Neural crest cell (in vitro differentiated cells): ENCODE measurements at regions not wholly inside any gene's neighbourhood (a gene's known extent, or its start where the extent isn't known, plus 50 kb on each side); places are given as distances from the start of the nearest gene placed in this dataset.

Experiments used
- DNase-seq: peaks from one replicate; pipeline ENCODE4 v3.0.0; 2021; ENCODE audit warnings: low read depth, mixed read lengths, low spot score
- H3K27ac Mint-ChIP-seq: one replicate; pipeline ENCODE4 v1.8.0; 2021; ENCODE audit warnings: mild to moderate bottlenecking, mixed read lengths; ENCODE audit not compliant: unreplicated experiment
- H3K27me3 Mint-ChIP-seq: 2 replicates; pipeline ENCODE4 v1.8.0; 2021; ENCODE audit warnings: low read depth, mild to moderate bottlenecking, mixed read lengths
- H3K36me3 Mint-ChIP-seq: 2 replicates; pipeline ENCODE4 v1.8.0; 2021; ENCODE audit warnings: low read depth, mild to moderate bottlenecking, mixed read lengths
- H3K4me1 Mint-ChIP-seq: 2 replicates; pipeline ENCODE4 v1.8.0; 2021; ENCODE audit warnings: mixed read lengths
- H3K4me3 Mint-ChIP-seq: one replicate; pipeline ENCODE4 v1.8.0; 2021; ENCODE audit warnings: mild to moderate bottlenecking, mixed read lengths
- H3K9me3 Mint-ChIP-seq: 2 replicates; pipeline ENCODE4 v1.8.0; 2021; ENCODE audit warnings: mixed read lengths
- TF ChIP-seq, protein P1 (sequence below): fragments of 200-600 bp; sonication (generic); conservative IDR thresholded peaks from 2 replicates; pipeline ENCODE4 v1.5.0; 2021; ENCODE audit warnings: antibody characterized with exemption, mild to moderate bottlenecking

DNA sequence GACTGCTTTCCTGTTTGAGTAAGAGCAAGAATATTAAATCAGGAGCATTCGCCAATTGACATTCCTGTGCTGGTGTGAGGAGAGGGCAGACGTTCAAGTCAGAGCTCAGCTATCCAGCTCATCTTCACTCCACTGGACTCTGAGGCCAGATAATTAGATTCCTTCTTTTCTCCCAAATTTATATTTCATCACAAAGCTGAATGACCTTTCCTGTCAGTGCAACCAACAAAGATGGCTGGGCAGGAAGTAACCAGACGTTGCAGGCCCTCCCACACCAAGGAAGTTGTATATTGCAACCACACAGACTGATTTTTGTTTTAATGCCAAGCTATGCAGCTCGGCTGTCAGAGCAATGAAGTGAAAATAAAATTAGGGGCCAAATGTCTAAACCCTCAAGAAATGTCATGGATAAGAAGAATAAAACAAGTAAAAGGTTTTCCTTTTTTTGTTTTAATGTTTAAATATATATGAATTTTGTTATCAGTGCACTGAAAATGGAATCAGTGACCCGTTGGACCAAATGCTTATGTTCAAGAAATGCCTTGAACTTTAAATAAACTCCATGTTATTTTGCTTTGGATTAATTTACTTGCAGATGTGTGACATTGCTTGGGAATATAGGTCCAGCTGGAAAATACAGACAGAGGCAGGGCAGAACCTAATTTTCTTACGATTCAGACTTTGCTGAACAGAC lies 578.9 kb upstream of the FAT1 start:
- no peak overlapping the region for H3K4me3 Mint-ChIP-seq
- TF ChIP-seq, protein P1, sequence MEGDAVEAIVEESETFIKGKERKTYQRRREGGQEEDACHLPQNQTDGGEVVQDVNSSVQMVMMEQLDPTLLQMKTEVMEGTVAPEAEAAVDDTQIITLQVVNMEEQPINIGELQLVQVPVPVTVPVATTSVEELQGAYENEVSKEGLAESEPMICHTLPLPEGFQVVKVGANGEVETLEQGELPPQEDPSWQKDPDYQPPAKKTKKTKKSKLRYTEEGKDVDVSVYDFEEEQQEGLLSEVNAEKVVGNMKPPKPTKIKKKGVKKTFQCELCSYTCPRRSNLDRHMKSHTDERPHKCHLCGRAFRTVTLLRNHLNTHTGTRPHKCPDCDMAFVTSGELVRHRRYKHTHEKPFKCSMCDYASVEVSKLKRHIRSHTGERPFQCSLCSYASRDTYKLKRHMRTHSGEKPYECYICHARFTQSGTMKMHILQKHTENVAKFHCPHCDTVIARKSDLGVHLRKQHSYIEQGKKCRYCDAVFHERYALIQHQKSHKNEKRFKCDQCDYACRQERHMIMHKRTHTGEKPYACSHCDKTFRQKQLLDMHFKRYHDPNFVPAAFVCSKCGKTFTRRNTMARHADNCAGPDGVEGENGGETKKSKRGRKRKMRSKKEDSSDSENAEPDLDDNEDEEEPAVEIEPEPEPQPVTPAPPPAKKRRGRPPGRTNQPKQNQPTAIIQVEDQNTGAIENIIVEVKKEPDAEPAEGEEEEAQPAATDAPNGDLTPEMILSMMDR, result no peak
- no peaks in the 10 kb centered on the region for H3K27me3 Mint-ChIP-seq
- H3K9me3 Mint-ChIP-seq, result peaks cover 5% of the 10 kb centered on the region
- no peak for DNase-seq
- peaks cover 3% of the 10 kb centered on the region for H3K36me3 Mint-ChIP-seq
- H3K27ac Mint-ChIP-seq, result peak overlapping the region; percentile 23
- peaks cover 4% of the 10 kb centered on the region for H3K4me1 Mint-ChIP-seq

DNA sequence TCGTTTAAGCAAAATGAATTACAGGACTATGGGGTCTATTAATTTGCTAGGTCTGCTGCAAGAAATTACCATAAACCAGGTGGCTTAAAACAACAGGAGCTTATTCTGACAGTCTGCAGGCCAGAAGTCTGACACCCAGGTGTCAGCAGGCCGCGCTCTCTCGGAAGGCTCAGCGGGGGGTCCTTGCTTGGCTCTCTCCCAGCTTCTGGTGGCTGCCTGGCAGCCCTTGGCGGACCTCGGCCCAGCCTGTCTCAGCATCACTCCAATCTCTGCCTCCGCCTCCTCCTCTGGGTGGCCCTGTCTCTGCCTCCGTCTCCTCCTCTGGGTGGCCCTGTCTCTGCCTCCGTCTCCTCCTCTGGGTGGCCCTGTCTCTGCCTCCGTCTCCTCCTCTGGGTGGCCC lies 580.5 kb upstream of the FAT1 start:
- Mint-ChIP-seq H3K4me1 (peaks cover 4% of the 10 kb centered on the region), H3K27ac (no peak overlapping the region), H3K9me3 (peaks cover under 1% of the 10 kb centered on the region), H3K36me3 (no peaks in the 10 kb centered on the region), H3K27me3 (no peaks in the 10 kb centered on the region), H3K4me3 (no peak overlapping the region)
- TF ChIP-seq, protein P1, result no peak
- no peak for DNase-seq

DNA sequence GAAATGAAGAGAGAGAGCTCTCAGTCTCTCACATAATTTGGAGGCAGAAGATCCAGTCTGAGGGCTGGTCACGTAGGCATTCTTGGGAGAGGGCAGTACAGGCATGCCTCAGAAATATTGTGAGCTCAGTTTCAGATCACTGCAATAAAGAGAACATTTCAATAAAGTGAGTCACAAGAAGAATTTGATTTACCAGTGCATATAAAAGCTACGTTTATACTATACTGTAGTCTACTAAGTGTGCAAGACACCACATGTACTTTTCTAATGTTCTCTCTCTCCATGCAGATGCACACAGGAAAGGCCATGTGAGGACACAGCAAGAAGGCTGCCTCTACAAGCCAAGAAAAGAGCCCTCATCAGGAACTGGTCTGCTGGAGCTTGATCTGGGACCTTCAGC lies 583.5 kb upstream of the FAT1 start:
- no peak for DNase-seq
- peaks cover 3% of the 10 kb centered on the region for H3K9me3 Mint-ChIP-seq
- H3K4me1 Mint-ChIP-seq, result peaks cover 4% of the 10 kb centered on the region
- H3K36me3 Mint-ChIP-seq, result no peaks in the 10 kb centered on the region
- no peaks in the 10 kb centered on the region for H3K27me3 Mint-ChIP-seq
- TF ChIP-seq, protein P1, result no peak
- H3K27ac Mint-ChIP-seq, result no peak overlapping the region
- H3K4me3 Mint-ChIP-seq, result no peak overlapping the region

GRCh38 chr4:187309456-187309855 lies 585.8 kb upstream of the FAT1 start:
- Mint-ChIP-seq H3K4me1 (no peaks in the 10 kb centered on the region), H3K27me3 (no peaks in the 10 kb centered on the region), H3K36me3 (no peaks in the 10 kb centered on the region), H3K27ac (no peak overlapping the region), H3K4me3 (no peak overlapping the region), H3K9me3 (peaks cover 3% of the 10 kb centered on the region)
- TF ChIP-seq, protein P1, result no peak
- no peak for DNase-seq

- Mint-ChIP-seq H3K27me3 (no peaks in the 10 kb centered on the region), H3K36me3 (no peaks in the 10 kb centered on the region), H3K4me3 (no peak overlapping the region), H3K9me3 (peaks cover 3% of the 10 kb centered on the region), H3K4me1 (no peaks in the 10 kb centered on the region), H3K27ac (no peak overlapping the region)
- TF ChIP-seq, protein P1, result no peak
- no peak for DNase-seq
Observed at GRCh38 chr4:187312299-187312698, 588.6 kb upstream of the FAT1 start.
